ENCODE measurements at regions not wholly inside any gene's neighbourhood (a gene's known extent, or its start where the extent isn't known, plus 50 kb on each side); places are given as distances from the start of the nearest gene placed in this dataset.

DNA sequence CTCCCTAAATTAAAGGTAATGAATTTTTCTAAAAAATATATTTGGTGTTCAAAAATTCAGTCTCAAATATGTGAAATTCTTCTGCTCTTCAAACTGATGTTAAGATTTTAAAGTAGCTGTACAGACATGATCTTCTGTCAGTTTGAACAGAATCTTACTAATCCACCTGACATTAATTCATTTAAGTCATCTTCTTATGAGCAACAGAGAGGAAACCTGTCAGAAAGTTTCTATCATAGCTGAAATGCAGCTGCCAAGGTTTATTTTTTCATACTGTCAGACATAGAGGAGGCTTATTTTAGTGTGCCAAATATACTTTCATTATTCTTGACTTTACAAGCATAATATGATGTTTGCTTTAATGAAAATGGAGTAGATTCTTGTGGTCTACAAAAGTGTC, 686.6 kb upstream of the MIS18BP1 start:
- TF ChIP-seq NRF1 (conservative IDR thresholded peaks at IDR 0.05 in 1 of 2, IDR thresholded peaks at IDR 0.05 in 1 of 2) = no peak
- TF ChIP-seq, protein P1, sequence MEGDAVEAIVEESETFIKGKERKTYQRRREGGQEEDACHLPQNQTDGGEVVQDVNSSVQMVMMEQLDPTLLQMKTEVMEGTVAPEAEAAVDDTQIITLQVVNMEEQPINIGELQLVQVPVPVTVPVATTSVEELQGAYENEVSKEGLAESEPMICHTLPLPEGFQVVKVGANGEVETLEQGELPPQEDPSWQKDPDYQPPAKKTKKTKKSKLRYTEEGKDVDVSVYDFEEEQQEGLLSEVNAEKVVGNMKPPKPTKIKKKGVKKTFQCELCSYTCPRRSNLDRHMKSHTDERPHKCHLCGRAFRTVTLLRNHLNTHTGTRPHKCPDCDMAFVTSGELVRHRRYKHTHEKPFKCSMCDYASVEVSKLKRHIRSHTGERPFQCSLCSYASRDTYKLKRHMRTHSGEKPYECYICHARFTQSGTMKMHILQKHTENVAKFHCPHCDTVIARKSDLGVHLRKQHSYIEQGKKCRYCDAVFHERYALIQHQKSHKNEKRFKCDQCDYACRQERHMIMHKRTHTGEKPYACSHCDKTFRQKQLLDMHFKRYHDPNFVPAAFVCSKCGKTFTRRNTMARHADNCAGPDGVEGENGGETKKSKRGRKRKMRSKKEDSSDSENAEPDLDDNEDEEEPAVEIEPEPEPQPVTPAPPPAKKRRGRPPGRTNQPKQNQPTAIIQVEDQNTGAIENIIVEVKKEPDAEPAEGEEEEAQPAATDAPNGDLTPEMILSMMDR (IDR thresholded peaks at IDR 0.05 in 2 of 3, conservative IDR thresholded peaks at IDR 0.05 in 1 of 3; ENCODE audit: insufficient read depth in 2 of 3, low read depth in 1 of 3, low read length in 3 of 3) = no peak
- no peak for TF ChIP-seq EP300 (IDR thresholded peaks at IDR 0.05; ENCODE audit: low read length)
- TF ChIP-seq JUND (IDR thresholded peaks at IDR 0.05; ENCODE audit: borderline replicate concordance, low read depth, low read length) = no peak
- TF ChIP-seq JUND (tag; IDR thresholded peaks at IDR 0.05; ENCODE audit: borderline replicate concordance, low read depth, low read length) = no peak
- TF ChIP-seq, protein P2, sequence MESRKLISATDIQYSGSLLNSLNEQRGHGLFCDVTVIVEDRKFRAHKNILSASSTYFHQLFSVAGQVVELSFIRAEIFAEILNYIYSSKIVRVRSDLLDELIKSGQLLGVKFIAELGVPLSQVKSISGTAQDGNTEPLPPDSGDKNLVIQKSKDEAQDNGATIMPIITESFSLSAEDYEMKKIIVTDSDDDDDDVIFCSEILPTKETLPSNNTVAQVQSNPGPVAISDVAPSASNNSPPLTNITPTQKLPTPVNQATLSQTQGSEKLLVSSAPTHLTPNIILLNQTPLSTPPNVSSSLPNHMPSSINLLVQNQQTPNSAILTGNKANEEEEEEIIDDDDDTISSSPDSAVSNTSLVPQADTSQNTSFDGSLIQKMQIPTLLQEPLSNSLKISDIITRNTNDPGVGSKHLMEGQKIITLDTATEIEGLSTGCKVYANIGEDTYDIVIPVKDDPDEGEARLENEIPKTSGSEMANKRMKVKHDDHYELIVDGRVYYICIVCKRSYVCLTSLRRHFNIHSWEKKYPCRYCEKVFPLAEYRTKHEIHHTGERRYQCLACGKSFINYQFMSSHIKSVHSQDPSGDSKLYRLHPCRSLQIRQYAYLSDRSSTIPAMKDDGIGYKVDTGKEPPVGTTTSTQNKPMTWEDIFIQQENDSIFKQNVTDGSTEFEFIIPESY (CRISPR knock-in tag; IDR thresholded peaks at IDR 0.05) = no peak
- no peak for TF ChIP-seq CBX3 (IDR thresholded peaks at IDR 0.05; ENCODE audit: borderline replicate concordance in 1 of 2, low read length in 2 of 2)
- TF ChIP-seq RCOR1 (IDR thresholded peaks at IDR 0.05; ENCODE audit: borderline replicate concordance in 1 of 2, low read depth in 2 of 2, low read length in 2 of 2) = no peak
- TF ChIP-seq ZNF655 (CRISPR knock-in tag; IDR thresholded peaks at IDR 0.05) = no peak
- TF ChIP-seq BCLAF1 (IDR thresholded peaks at IDR 0.05; ENCODE audit: borderline replicate concordance in 1 of 2, control insufficient read depth in 1 of 2, low read depth in 2 of 2, low read length in 1 of 2) = no peak
- TF ChIP-seq MAX (CRISPR knock-in tag; IDR thresholded peaks at IDR 0.05) = no peak
- no peak for TF ChIP-seq EZH2 (IDR thresholded peaks at IDR 0.05; ENCODE audit: borderline replicate concordance, low read depth, low read length)
- no peak for TF ChIP-seq POLR2A (conservative IDR thresholded peaks at IDR 0.05)
